ENCODE measurements at regions not wholly inside any gene's neighbourhood (a gene's known extent, or its start where the extent isn't known, plus 50 kb on each side); places are given as distances from the start of the nearest gene placed in this dataset.

GRCh38 chr9:87223392-87224246 lies 274.0 kb upstream of the DAPK1 start:
- H3K9me3 ChIP-seq (ENCODE audit: control insufficient read depth, insufficient read depth, low read length): no peaks in the 10 kb centered on the region
- H3K27me3 Mint-ChIP-seq (ENCODE audit: low read depth in 2 of 2): peaks cover 12 to 47% of the 10 kb centered on the region in 2 donors
- intact Hi-C loops (cut with micrococcal nuclease): no loop called here
- ATAC-seq (no peak), DNase-seq (no peak)
- H3K27me3 ChIP-seq (ENCODE audit: control insufficient read depth, insufficient read depth, low read length): no peaks in the 10 kb centered on the region
- WGBS (ENCODE audit: insufficient coverage): 53% methylated on average over 11 of the region's 11 CpGs
- H3K27ac ChIP-seq (ENCODE audit: low read length): no peak overlapping the region
- H3K4me3 ChIP-seq (ENCODE audit: low read length): no peak overlapping the region
- H3K9me3 Mint-ChIP-seq: no peaks in the 10 kb centered on the region
- no peaks in the 10 kb centered on the region for H3K36me3 ChIP-seq (ENCODE audit: control insufficient read depth, insufficient read depth, low read length)
- TF ChIP-seq CTCF (IDR thresholded peaks at IDR 0.05): no peak
- H3K36me3 Mint-ChIP-seq: no peaks in the 10 kb centered on the region
- no peak overlapping the region for H3K4me3 Mint-ChIP-seq
- no peak overlapping the region for H3K27ac Mint-ChIP-seq
- no peaks in the 10 kb centered on the region for H3K4me1 Mint-ChIP-seq
- H3K4me1 ChIP-seq (ENCODE audit: control insufficient read depth, insufficient read depth, low read length): no peaks in the 10 kb centered on the region

GRCh38 chr9:87226896-87227295 lies 270.8 kb upstream of the DAPK1 start:
- H3K9me3 Mint-ChIP-seq: peaks cover 3 to 4% of the 10 kb centered on the region in 2 donors
- Histone ChIP-seq H3K27me3 (ENCODE audit: control insufficient read depth, insufficient read depth, low read length) (no peaks in the 10 kb centered on the region), H3K4me1 (ENCODE audit: control insufficient read depth, insufficient read depth, low read length) (no peaks in the 10 kb centered on the region), H3K27ac (ENCODE audit: low read length) (no peak overlapping the region), H3K9me3 (ENCODE audit: control insufficient read depth, insufficient read depth, low read length) (no peaks in the 10 kb centered on the region), H3K4me3 (ENCODE audit: low read length) (no peak overlapping the region), H3K36me3 (ENCODE audit: control insufficient read depth, insufficient read depth, low read length) (no peaks in the 10 kb centered on the region)
- ATAC-seq: no peak
- intact Hi-C loops (cut with micrococcal nuclease): no loop called here
- no peak for TF ChIP-seq CTCF (IDR thresholded peaks at IDR 0.05)
- no peak overlapping the region for H3K27ac Mint-ChIP-seq
- H3K4me1 Mint-ChIP-seq: no peaks in the 10 kb centered on the region
- no peak overlapping the region for H3K4me3 Mint-ChIP-seq
- H3K27me3 Mint-ChIP-seq (ENCODE audit: low read depth in 2 of 2): peaks cover 9 to 40% of the 10 kb centered on the region in 2 donors
- no CpG with 5 or more reads among the region's 1 CpG for WGBS (ENCODE audit: insufficient coverage)
- no peaks in the 10 kb centered on the region for H3K36me3 Mint-ChIP-seq
- DNase-seq: no peak

GRCh38 chr9:87227456-87227855 lies 270.2 kb upstream of the DAPK1 start:
- Histone ChIP-seq H3K36me3 (ENCODE audit: control insufficient read depth, insufficient read depth, low read length) (no peaks in the 10 kb centered on the region), H3K27me3 (ENCODE audit: control insufficient read depth, insufficient read depth, low read length) (no peaks in the 10 kb centered on the region), H3K4me3 (ENCODE audit: low read length) (no peak overlapping the region), H3K9me3 (ENCODE audit: control insufficient read depth, insufficient read depth, low read length) (no peaks in the 10 kb centered on the region), H3K27ac (ENCODE audit: low read length) (no peak overlapping the region), H3K4me1 (ENCODE audit: control insufficient read depth, insufficient read depth, low read length) (no peaks in the 10 kb centered on the region)
- 48% methylated on average over 3 of the region's 3 CpGs for WGBS (ENCODE audit: insufficient coverage)
- no peak for DNase-seq
- Mint-ChIP-seq H3K4me3 (no peak overlapping the region), H3K9me3 (peaks cover 3 to 4% of the 10 kb centered on the region in 2 donors), H3K27ac (no peak overlapping the region), H3K36me3 (no peaks in the 10 kb centered on the region), H3K4me1 (no peaks in the 10 kb centered on the region), H3K27me3 (ENCODE audit: low read depth in 2 of 2) (peaks cover 12 to 35% of the 10 kb centered on the region in 2 donors)
- no peak for TF ChIP-seq CTCF (IDR thresholded peaks at IDR 0.05)
- no peak for ATAC-seq
- intact Hi-C loops (cut with micrococcal nuclease): no loop called here

GRCh38 chr9:87229108-87229507 lies 268.6 kb upstream of the DAPK1 start:
- H3K4me3 ChIP-seq (ENCODE audit: low read length): no peak overlapping the region
- WGBS (ENCODE audit: insufficient coverage): 89% methylated on average over 3 of the region's 3 CpGs
- H3K27me3 Mint-ChIP-seq (ENCODE audit: low read depth in 2 of 2): peaks cover 13 to 26% of the 10 kb centered on the region in 2 donors
- intact Hi-C loops (cut with micrococcal nuclease): no loop called here
- H3K36me3 Mint-ChIP-seq: no peaks in the 10 kb centered on the region
- no peaks in the 10 kb centered on the region for H3K4me1 ChIP-seq (ENCODE audit: control insufficient read depth, insufficient read depth, low read length)
- no peaks in the 10 kb centered on the region for H3K9me3 ChIP-seq (ENCODE audit: control insufficient read depth, insufficient read depth, low read length)
- no peak overlapping the region for H3K27ac Mint-ChIP-seq
- no peak for TF ChIP-seq CTCF (IDR thresholded peaks at IDR 0.05)
- ATAC-seq: no peak
- H3K9me3 Mint-ChIP-seq: peaks cover 3 to 4% of the 10 kb centered on the region in 2 donors
- H3K27ac ChIP-seq (ENCODE audit: low read length): no peak overlapping the region
- H3K4me3 Mint-ChIP-seq: no peak overlapping the region
- no peaks in the 10 kb centered on the region for H3K4me1 Mint-ChIP-seq
- H3K27me3 ChIP-seq (ENCODE audit: control insufficient read depth, insufficient read depth, low read length): no peaks in the 10 kb centered on the region
- H3K36me3 ChIP-seq (ENCODE audit: control insufficient read depth, insufficient read depth, low read length): no peaks in the 10 kb centered on the region
- DNase-seq: no peak
